GM12878 (cell line): ENCODE measurements at regions not wholly inside any gene's neighbourhood (a gene's known extent, or its start where the extent isn't known, plus 50 kb on each side); places are given as distances from the start of the nearest gene placed in this dataset.

Experiments used
- CHD2 ChIP-seq: IDR thresholded peaks from 2 replicates; pipeline ENCODE4 v1.6.1; 2011; ENCODE audit warnings: low read depth, low read length, improper control_type of control experiment, borderline replicate concordance
- CTCF ChIP-seq, 3 experiments: IDR thresholded peaks in 2 of 3; conservative IDR thresholded peaks in 1 of 3; 2 replicates each; pipeline ENCODE4 v1.5.1; 2011; ENCODE audit warnings: low read depth in 3 of 3, low read length in 3 of 3, mild to moderate bottlenecking in 3 of 3, control low read depth in 2 of 3, moderate library complexity in 2 of 3, inconsistent platforms in 1 of 3, mixed read lengths in 1 of 3; ENCODE audit not compliant: control insufficient read depth in 2 of 3, insufficient read depth in 1 of 3; ENCODE audit errors: extremely low read depth in 1 of 3
- ESRRA ChIP-seq: IDR thresholded peaks from 2 replicates; pipeline ENCODE4 v1.6.1; 2012; ENCODE audit warnings: mild to moderate bottlenecking, low read length, improper control_type of control experiment
- FOS ChIP-seq: IDR thresholded peaks from 3 replicates; pipeline ENCODE4 v1.6.1; 2011; ENCODE audit warnings: borderline replicate concordance; ENCODE audit not compliant: insufficient read length; ENCODE audit errors: extremely low read depth
- GABPA ChIP-seq: IDR thresholded peaks from 2 replicates; pipeline ENCODE4 v1.6.1; 2014; ENCODE audit warnings: antibody characterized with exemption, low read depth, mild to moderate bottlenecking, inconsistent platforms
- HSF1 ChIP-seq: fragments of 150-350 bp; IDR thresholded peaks from 2 replicates; pipeline ENCODE4 v1.6.1; 2014; ENCODE audit warnings: mild to moderate bottlenecking, low read depth, low read length
- MAX ChIP-seq: IDR thresholded peaks from 2 replicates; pipeline ENCODE4 v1.6.1; 2012; ENCODE audit warnings: low read depth, low read length, improper control_type of control experiment
- POLR2A ChIP-seq: IDR thresholded peaks from 2 replicates; pipeline ENCODE4 v1.6.1; 2011; ENCODE audit warnings: low read depth, mild to moderate bottlenecking, low read length
- POLR2AphosphoS5 ChIP-seq: IDR thresholded peaks from 2 replicates; pipeline ENCODE4 v1.6.1; 2011; ENCODE audit warnings: mild to moderate bottlenecking, low read length, inconsistent platforms
- RAD21 ChIP-seq: IDR thresholded peaks from 2 replicates; pipeline ENCODE4 v1.6.1; 2011; ENCODE audit warnings: mild to moderate bottlenecking, low read depth, low read length, moderate library complexity; ENCODE audit not compliant: insufficient read depth
- RB1 ChIP-seq: fragments of 450-650 bp; formaldehyde crosslinking; IDR thresholded peaks from 2 replicates; pipeline ENCODE4 v1.6.1; 2017; ENCODE audit warnings: mild to moderate bottlenecking, borderline replicate concordance
- SMC3 ChIP-seq: IDR thresholded peaks from 2 replicates; pipeline ENCODE4 v1.6.1; 2011; ENCODE audit warnings: low read length, improper control_type of control experiment, borderline replicate concordance
- SPI1 ChIP-seq: IDR thresholded peaks from 2 replicates; pipeline ENCODE4 v1.6.1; 2011; ENCODE audit warnings: low read depth, mild to moderate bottlenecking, low read length, moderate library complexity, borderline replicate concordance; ENCODE audit not compliant: insufficient read depth
- USF1 ChIP-seq: IDR thresholded peaks from 2 replicates; pipeline ENCODE4 v1.6.1; 2011; ENCODE audit warnings: borderline replicate concordance, low read depth, mild to moderate bottlenecking, moderate library complexity, mixed read lengths, low read length; ENCODE audit not compliant: insufficient read depth; ENCODE audit errors: extremely low read length

- peak; percentile 58 to 71 (median 65) for TF ChIP-seq CTCF (IDR thresholded peaks at IDR 0.05 in 2 of 3, conservative IDR thresholded peaks at IDR 0.05 in 1 of 3; ENCODE audit: control insufficient read depth in 2 of 3, extremely low read depth in 1 of 3, insufficient read depth in 1 of 3, low read depth in 3 of 3, low read length in 3 of 3)
- no peak for TF ChIP-seq RB1
- TF ChIP-seq SMC3 = peak; percentile 49; the same call in 1 of the 2 replicates
- no peak for TF ChIP-seq FOS
- TF ChIP-seq RAD21 = peak; percentile 41
- no peak for TF ChIP-seq POLR2AphosphoS5
- no peak for TF ChIP-seq MAX
- TF ChIP-seq SPI1 = no peak
- no peak for TF ChIP-seq USF1
- TF ChIP-seq ESRRA = no peak
- no peak for TF ChIP-seq CHD2
- no peak for TF ChIP-seq HSF1
- TF ChIP-seq GABPA = no peak
- TF ChIP-seq POLR2A = no peak
These were observed 148.9 kb upstream of the GBE1 start for GRCh38 chr3:81910244-81910852.
